CD4-positive, alpha-beta T cell treated with Interleukin-1 beta for 1 hour (primary cell): ENCODE measurements at regions not wholly inside any gene's neighbourhood (a gene's known extent, or its start where the extent isn't known, plus 50 kb on each side); places are given as distances from the start of the nearest gene placed in this dataset.

Experiments
- DNase-seq, 2 donors: peaks; one replicate each; pipeline ENCODE4 v3.0.0-alpha.2; 2020 to 2022

DNA sequence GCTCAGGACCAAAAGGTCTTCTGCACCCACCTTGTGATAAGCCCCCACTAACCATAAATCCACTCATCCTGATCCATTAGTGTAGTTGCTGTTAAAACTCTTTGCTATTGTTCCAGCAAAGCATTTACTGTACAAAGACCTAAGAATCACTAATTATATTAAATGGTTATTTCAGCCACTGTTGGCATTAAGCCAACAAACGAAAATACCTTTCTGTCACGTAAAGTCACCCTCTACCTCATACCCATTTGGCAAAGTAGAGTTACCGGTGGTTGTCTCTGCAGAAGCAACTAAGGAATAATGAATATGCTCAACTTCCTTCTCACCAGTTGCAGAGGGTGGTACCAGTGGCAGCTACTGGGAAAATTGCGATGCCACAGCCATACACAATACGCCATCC is 224.5 kb downstream of the SP3 start:
- DNase-seq: no peak

DNA sequence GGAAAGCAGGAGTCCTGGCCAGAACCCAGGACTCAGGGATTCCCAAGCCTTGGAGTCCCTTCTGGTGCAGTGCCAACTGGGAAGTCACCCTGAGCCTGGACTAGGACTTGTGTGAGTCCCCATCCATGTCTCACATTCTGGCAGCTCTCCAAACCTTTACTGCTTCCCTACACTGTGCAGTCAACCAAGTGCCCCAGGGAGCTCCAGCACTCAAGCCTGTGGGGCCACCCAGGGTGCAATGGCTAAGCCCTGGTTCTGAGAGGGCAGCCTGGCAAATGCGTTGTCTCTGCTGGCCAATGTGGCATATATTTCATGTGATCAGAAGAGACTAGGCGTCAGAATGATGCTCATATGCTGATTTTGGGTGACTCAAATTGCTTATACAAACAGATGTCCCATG is 223.4 kb downstream of the SP3 start:
- DNase-seq: no peak

DNA sequence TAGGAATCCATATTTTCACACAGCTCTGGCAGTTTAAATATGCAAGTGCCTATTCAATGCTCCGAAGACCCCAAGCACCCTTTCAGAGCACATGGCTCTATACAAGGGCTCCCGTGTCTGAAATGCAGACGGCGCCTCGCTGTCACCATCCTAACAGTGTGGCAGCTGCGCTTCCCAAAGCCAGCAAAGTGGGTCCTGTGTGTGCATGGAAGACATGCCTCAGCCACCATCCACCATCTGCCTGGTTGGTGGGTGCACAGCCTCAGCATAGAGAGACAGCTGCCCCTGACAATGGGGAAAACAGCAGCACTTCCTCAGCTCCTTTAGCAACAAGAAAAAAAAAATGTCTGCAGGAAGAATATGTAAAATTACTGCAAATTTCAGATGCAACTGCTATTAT is 218.1 kb downstream of the SP3 start:
- no peak for DNase-seq

DNA sequence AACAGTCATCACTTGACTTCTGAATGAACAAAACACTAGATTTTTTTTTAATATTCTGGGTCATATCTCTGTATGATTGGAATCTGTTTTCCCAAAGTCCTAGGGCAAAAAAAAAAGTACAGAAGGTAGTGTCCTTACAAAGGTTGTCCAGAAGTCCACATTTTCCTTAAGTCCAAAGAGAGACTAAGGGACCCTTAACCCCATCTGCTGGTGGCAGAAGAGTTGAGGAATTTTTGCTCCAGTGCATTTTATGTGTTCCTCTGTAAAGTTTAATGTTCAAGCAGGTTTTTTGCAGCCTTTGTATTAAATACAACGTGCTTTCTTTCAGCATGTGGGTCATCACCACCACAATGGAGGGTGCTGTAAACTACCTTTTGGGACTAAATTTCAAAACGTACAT is 215.9 kb downstream of the SP3 start:
- DNase-seq: no peak

DNA sequence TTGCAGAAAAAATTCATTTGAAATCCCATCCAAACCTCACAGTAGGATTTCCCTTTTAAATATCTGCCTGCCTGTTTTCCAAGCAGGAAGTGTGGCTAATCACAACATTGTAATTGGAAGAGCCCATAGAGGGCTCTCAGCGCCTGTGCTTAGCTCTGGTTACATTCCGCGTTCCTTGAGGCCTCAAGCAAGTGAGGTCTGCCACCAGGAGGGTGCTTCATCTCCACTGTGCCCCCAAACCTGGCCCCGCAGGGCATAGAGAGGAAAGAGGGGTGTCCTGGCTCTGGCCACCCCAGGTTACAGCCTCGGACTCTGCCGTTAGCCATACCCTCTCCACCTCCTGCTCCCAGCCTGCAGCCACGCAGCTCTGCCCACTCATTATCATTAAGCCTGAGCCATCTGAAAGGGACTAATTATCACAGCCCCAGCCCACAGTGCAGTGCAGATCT is 214.8 kb downstream of the SP3 start:
- no peak for DNase-seq

DNA sequence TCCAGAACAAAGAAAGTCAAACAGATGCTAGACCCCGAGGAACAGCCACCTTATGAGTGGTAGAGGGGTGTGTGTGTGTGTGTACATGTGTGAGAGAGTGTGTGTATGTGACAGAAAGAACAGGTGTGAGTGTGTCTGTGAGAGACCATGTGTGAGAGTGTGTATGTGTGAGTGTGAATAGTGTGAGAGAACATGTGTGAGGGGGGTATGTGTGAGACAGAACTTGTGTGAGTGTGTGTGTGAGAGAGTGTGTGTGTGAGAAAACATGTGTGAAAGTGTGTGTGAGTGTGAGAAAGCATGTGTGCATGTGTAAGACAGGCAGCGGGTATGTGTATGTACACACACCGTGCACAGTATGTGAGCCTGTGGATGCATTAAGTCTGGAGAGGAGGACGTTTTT is 214.3 kb downstream of the SP3 start:
- no peak for DNase-seq

DNA sequence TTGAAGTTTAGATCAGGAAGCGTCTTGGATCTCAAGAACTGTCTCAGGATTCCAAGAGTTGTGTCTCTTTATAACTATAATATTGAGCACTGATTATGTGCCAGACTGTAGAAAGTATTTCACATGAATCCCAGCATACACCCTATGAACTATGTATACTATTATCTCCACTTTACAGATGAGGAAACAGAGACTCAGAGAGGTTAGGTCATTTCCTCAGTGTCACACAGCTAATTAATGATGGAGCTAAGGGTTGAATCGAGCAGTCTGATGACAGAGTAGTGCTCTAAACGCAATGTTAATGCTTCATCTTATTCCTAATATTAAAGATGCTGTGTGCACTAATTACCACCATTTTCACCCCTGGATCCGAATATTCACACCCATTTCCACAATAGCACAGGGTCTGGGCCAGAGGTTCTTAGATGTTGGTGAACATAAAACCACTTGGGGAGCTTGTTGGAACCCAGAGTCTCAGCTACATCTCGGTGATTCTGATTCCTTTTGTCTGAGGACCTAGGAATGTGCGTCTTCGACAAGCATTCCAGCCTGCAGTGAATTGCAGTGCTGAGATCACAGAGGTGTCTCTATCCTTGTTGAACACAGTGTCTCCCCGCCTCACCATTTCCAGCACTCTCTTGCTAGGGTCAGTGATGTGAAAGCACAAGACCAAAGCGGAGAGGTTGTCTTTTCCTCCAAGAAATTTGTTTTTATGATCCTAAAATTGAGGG is 213.8 kb downstream of the SP3 start:
- no peak for DNase-seq

DNA sequence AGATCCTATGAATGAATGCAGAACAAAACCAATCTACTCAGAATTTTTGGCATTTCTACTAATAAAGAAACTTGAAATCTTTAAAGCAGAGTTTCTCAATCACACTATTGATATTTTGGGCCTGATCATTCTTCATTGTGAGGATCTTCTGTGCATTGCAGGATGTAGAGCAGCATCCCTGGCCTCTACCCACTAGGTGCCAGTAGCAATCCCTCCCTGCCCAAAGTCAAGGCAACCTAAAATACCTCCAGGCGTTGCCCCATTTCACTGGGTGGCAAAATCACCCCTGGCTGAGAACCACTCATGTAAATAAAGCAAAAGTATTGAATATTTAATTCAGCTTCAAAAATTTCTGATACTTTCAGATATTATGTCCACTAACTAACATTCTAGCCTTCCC is 213.0 kb downstream of the SP3 start:
- DNase-seq: peak in 1 of 2 donors; percentile 4

DNA sequence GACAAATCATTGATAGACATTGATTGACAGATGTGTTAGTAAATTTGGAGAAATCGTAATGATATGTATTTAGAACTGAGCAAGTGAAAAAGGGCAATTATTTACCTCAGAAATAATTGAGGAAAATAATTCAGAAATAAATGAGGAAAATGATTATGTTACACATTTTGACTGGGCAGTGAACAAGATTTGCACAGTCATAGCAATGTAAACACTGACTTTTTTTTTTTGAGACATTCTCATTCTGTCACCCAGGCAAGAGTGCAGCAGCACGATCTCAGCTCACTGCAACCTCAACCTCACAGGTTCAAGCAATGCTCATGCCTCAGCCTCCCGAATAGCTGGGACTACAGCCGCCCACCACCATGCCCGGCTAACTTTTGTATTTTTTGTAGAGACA is 211.7 kb downstream of the SP3 start:
- DNase-seq: no peak

DNA sequence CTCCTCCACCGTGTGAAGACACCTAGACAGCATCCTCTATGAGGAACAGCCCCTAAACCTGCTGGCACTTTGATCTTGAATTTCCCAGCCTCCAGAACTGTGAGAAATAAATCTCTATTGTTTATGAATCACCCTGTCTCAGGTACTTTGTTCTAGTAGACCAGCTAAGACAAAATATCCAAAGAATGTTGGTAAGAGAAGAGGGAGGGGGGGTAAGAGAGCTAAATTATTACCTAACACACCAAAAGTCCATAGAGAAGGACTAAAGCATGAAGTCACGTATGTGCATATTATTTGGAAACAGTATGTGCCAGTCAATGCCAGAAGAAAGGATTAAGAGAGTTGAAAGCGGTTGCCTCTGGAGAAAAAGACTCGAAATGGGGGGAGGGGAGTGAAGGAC is 211.0 kb downstream of the SP3 start:
- no peak for DNase-seq

DNA sequence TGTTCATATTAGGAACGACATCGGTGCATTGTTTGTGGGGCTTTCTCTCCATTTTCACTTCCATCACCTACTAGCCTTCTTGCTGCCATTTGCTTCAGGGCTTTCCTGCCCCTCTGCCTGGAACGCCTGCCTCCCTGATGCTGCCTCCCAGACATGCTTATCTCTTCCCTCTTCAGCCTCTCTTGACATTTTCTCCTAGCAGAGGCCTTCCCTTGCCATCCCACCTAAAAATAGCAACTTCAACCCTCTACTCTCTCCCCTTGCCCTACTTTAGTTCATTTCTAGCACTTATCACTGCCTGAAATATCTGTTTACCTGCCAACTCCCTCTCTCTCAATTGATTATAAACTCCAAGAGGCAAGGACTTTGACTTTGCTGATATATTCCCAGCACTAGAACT is 210.3 kb downstream of the SP3 start:
- no peak for DNase-seq

DNA sequence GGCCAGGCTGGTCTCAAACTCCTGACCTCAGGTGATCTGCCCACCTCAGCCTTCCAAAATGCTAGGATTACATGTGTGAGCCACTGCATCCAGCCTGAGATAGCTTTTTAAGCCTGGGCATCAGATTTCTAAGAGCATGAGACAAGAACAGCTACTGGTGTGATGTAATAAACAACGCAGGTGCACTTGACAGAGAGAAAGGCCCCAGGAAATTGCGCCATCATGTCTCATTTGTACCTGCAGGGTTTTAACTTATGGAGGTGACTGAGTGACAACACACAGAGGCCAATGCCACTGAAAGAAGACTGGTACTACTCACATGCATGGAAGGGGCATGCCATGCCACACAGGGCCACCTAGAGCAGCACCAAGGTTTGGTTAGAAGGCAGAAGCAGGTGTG is 209.4 kb downstream of the SP3 start:
- DNase-seq: no peak

DNA sequence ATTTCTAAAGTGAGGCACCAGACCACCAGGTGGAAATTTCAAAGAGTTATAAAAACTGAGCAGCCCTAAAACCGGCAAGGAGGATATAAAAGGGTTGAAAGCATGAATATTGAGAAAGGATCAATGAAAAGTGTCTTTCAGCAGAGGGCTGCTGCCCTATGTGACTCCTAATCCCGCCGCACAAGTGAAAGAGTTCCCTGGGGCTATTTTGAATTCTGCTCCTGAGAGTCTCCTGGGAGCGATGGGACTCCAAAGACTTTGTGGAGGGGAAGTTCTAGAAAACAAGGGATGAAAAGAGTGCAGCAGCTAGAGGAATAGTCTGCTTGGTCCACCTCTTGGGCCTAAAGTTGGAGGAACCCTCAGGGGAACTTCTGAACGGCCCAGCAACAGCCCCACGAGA is 205.2 kb downstream of the SP3 start:
- DNase-seq: no peak

DNA sequence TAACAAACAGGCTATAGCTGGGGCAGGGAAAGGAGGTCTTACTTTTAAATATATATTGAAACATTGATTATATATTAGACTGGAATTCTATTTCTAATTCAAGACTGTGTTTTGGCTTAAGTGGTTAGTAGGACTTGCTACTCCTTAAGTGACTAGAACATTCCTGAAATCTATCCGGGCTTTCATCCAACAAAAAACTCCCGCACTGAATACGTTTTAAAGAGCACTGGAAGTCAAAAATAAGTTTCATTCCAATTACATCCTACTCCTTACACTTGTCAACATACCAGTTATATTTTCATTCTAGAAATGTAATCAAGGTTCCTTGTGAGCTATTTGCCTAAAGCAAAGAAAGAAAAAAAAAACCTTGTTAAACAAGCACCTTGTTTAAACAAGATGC is 204.6 kb downstream of the SP3 start:
- DNase-seq: no peak

DNA sequence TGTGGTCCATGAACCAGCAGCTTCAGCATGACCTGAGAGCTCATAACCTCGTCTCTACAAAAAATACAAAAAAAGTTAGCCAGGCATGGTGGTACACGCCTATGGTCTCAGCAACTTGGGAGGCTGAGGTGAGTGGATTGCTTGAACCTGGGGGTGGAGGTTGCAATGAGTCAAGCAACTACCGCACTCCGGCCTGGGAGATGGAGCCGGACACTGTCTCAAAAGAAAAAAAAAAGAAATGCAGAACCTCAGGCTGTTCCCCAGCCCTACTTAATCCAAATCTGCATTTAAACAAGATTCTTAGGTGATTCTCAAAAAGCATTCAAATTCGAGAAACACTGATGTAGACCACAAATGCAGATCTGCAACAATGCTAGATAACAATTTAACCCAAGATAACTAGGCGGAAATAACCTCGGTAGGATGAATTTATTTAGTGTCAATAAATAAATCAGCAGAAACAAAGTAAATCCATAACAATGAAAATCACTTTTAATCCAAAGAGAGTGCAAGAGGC is 203.5 kb downstream of the SP3 start:
- no peak for DNase-seq

DNA sequence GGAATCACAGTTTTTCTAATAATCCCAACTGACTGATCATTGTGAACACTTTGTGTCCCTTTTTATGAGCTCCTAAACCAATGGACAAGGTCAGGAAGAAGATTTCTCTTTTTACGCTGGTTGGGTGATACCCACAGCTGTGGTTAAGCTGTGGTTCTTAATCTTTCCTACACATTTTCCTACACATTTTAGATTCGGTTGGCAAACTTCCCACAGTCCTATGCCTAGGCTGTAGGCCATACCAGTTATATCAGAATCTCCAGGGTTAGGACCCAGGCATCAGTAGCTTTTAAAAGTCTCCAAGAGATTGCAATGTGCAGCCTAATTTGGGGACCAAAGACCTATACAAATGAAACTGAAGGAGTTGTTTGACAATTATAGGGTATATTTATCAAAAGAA is 203.0 kb downstream of the SP3 start:
- no peak for DNase-seq

DNA sequence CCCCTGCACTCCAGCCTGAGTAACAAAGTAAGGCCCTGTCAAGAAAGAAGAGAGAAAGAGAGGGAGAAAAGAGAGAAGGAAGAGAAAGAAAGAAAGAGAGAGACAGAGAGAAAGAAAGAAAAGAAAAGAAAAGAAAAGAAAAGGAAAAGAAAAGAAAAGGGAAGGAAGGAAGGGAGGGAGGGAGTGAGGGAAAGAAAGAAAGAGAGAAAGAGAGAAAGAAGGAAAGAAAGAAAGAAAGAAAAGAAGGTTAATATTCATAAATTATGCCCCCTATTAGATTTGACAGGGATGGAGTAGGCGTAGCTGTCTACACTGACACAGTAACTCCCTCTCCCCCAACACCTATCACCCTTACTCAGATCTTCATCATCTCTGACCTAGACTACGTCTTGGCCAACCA is 202.3 kb downstream of the SP3 start:
- DNase-seq: no peak

DNA sequence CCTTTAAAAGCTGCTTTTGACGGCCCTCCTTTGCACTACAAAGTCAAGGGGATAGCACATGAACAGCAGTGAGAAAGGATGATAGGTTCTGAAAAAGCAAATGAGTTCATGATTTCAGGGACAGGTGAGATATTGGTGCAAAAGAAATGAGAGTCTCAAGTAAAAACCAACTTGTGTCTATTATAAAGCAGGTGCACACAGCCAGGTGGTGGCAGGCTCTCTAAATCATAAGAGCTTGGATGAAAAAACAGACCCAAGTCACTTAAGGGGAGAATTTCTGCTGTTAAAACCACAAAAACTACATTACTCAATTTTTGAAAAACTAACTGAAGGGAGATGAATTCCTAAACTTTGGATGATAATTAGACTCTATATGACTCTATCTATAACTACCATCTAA is 201.5 kb downstream of the SP3 start:
- DNase-seq: no peak

DNA sequence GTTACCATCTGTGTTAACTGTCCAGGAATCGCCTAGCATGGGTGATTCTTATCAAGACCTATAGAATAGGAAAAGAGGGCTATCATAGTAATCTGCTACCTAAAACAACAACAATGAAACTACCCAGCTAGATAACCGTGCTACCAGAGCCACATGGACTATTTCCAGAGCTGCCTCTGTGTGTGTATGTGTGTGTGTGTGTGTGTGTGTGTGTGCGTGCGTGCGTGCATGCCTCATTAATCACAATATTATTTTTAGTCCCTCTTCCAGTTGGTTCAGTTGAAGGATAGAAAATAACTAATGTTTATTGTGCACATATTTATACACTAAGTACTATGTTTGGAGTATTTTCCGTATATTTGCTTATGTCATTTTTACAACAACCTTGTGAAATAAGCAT is 201.1 kb downstream of the SP3 start:
- no peak for DNase-seq

DNA sequence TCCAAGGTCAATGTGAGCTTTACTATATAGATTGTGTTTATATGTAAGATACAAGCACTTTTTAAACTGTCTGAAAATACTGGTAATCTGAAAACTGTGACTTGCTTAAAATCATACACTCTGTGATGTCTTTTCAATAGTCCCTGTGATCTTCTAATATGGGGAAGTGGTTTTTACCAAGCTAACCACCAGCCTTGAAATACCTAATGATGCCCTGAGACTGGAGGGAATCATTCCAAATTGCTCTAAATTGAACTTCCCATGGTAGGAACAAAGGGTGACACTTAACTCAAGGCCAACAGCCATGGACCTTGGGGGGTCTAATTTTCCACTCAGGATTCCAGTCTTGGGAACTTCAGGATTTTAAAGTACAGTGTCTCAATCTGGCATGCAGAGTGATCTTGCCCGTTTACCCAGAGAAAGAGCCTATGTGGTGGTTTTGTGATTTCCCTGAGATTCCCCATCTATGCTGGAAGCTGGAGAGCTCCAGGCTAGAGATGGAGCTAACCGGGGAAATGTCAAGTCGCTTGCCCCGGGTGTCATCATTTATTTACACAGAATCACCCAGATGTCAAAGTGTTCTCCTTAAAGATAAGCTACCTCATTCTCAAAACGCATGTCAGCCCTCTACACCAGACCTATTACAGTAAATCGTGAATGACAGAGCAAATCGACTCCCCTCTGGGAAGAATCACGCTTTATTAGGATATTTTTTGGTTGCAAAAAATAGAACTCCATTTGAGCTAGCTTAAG is 198.5 kb downstream of the SP3 start:
- DNase-seq: no peak

DNA sequence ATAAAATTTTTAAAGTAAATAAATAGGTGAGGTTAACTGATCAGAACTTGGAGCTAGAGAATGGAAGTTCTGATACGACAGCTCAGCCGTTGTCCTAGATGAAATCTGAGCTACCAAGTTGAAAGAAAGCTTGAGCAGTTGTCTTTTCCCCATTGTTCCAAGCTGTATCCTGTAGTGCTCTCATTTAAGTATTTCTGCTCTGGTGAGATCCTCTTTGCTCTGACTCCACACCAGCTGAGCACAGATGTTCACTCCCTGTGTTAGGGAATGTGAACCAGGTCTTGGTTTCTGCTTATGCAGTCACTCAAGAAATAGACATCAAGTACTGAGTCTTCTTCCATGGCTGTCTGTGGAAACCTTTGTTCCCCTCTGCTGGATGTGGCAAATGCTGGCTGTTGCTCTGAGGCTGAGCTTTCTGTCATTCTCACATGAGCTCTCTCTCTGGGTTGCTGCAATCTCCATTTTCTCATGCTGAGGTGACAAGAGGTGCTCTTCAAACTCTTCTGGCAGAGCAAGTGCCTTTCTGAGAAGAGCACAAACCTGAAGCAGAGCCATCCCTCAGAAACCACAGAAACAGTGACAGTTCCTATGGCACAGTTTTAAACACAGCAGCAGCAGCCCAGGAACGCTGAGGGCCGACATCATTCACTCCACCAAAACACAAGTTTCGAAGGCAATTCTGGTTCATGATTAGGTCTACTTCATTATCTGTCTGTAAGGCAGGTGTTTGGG is 194.1 kb downstream of the SP3 start:
- DNase-seq: no peak

DNA sequence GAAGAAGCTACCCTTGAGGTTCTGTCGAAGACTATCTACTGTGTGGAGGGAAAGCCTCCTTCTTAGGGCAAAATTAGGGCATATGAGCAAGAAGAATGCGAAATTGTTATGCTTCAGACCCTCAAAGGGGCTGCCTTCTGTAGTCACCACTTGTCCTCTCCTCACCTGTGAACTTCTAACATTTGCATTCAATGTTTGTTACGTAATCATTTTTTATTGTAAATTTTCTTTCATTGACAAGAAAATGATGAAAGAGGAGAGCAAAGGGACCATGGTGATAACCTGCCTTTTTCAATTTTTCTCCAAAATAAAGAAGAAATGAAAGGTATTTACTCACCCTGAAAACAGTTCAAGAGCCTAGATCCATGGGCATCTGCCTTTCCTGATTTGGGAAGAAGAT is 193.0 kb downstream of the SP3 start:
- DNase-seq: no peak

DNA sequence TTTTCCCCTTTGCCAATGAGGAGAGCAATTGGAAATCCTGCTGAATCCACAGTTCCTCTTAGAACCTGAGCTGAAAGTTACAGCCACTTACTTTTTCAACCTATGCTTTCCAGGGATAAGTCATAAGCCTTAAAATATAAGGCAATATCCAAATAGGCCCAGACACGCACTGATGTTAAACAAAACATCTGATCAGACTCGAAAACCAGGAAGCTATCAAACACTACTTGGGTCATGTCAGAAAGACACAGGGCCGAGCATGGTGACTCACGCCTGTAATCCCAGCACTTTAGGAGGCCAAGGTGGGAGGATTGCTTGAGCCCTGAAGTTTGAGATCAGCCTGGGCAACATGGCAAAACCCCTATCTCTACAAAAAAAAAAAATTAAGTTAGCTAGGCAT is 192.1 kb downstream of the SP3 start:
- no peak for DNase-seq

DNA sequence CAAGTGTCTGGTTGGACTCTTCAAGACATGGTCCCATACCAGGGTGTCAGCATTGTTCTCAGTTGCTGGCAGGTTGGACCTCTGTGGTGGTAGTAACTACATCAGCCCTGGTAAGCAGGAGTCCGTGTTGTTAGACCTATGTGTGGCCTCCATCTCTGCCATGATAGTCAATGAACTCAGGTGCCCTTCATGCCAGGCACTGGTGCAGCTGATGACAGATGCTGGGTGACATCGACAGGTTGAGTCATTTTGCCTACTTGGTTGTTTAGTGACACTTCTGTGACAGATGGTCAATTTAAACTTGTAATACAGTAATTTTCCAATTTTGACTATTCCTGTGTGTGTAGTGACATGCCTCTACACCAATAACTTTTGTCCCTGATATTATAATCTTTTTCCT is 189.7 kb downstream of the SP3 start:
- no peak for DNase-seq
